ENCODE measurements at regions not wholly inside any gene's neighbourhood (a gene's known extent, or its start where the extent isn't known, plus 50 kb on each side); places are given as distances from the start of the nearest gene placed in this dataset.

DNA sequence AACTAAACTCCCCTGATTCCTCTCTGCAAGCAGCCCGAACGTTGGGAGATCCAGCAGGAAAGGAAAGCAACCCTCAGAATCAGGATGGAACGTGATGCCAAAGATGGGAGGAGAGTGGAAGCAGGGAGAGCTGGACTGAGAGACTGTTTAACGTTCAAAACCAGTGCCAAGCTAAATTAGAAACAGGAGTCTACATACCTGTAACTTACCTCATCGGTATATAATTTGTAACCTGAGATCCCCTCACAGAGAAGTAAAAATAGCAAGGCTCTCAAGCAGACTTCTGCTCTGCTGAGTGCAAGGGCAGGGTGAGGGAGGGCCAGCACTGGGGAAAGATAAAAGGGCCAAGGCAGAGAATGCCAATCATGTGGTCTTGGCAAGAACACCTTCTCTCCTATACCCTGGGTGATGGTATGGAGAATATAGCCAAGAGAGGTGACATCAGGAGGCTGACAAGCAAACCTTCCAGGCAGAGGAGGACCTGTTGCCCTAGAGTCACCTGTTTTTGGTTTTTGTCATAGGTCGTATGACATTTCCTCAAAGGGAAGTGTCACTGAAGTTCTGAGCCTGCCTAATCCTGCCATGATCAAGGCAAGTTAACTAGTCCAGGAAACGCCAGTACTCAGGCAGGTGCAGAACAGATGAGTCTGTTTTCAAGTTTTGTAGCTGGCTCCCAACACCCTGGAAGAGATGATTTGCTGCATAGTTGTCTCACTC, 472.0 kb downstream of the NFIB start:
- ATAC-seq (ENCODE audit: low read depth) (no peak), DNase-seq (no peak)
- no peaks in the 10 kb centered on the region for H3K27me3 Mint-ChIP-seq
- Histone ChIP-seq H3K36me3 (replicated peaks in 1 of 2; ENCODE audit: control extremely low read depth in 1 of 2, control insufficient read depth in 1 of 2, extremely low read depth in 1 of 2, insufficient read depth in 2 of 2, low read length in 1 of 2) (no peaks in the 10 kb centered on the region), H2AFZ (ENCODE audit: insufficient read depth, low read depth, low read length, poor library complexity, severe bottlenecking) (no peak overlapping the region), H3K4me2 (replicated peaks; ENCODE audit: low read depth, low read length, poor library complexity, severe bottlenecking) (no peak overlapping the region), H3K9ac (ENCODE audit: low read length) (no peak overlapping the region), H3K4me1 (ENCODE audit: control insufficient read depth in 2 of 2, insufficient read depth in 2 of 2, low read length in 2 of 2) (no peaks in the 10 kb centered on the region), H3K4me3 (ENCODE audit: control extremely low read depth in 1 of 5, extremely low read depth in 1 of 5, insufficient read depth in 1 of 5, low read depth in 2 of 5, low read length in 4 of 5) (no peak overlapping the region), H3K9me3 (ENCODE audit: control extremely low read depth in 1 of 3, control insufficient read depth in 2 of 3, insufficient read depth in 1 of 3, low read length in 2 of 3) (peaks cover 0 to 3% (median 1%) of the 10 kb centered on the region in 3 donors), H3K27me3 (replicated peaks in 1 of 4; ENCODE audit: control extremely low read depth in 1 of 4, control insufficient read depth in 3 of 4, insufficient read depth in 4 of 4, low read length in 3 of 4) (no peaks in the 10 kb centered on the region), H3K79me2 (ENCODE audit: control insufficient read depth, insufficient read depth, low read length) (no peaks in the 10 kb centered on the region), H3K27ac (ENCODE audit: low read length in 2 of 2) (no peak overlapping the region), H4K20me1 (ENCODE audit: control insufficient read depth, insufficient read depth, low read length, poor library complexity, severe bottlenecking) (no peaks in the 10 kb centered on the region)
- H3K4me1 Mint-ChIP-seq = no peaks in the 10 kb centered on the region
- CTCF ChIA-PET = no interaction called here
- POLR2A ChIA-PET = no interaction called here
- no peak for TF ChIP-seq EZH2 (IDR thresholded peaks at IDR 0.05; ENCODE audit: borderline replicate concordance, insufficient read depth, low read depth, low read length, poor library complexity, severe bottlenecking)
- TF ChIP-seq, protein P1, sequence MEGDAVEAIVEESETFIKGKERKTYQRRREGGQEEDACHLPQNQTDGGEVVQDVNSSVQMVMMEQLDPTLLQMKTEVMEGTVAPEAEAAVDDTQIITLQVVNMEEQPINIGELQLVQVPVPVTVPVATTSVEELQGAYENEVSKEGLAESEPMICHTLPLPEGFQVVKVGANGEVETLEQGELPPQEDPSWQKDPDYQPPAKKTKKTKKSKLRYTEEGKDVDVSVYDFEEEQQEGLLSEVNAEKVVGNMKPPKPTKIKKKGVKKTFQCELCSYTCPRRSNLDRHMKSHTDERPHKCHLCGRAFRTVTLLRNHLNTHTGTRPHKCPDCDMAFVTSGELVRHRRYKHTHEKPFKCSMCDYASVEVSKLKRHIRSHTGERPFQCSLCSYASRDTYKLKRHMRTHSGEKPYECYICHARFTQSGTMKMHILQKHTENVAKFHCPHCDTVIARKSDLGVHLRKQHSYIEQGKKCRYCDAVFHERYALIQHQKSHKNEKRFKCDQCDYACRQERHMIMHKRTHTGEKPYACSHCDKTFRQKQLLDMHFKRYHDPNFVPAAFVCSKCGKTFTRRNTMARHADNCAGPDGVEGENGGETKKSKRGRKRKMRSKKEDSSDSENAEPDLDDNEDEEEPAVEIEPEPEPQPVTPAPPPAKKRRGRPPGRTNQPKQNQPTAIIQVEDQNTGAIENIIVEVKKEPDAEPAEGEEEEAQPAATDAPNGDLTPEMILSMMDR (IDR thresholded peaks at IDR 0.05) = no peak
- intact Hi-C loops (cut with micrococcal nuclease) = no loop called here
- H3K9me3 Mint-ChIP-seq (ENCODE audit: insufficient read depth) = peaks cover 2% of the 10 kb centered on the region
- no peak overlapping the region for H3K27ac Mint-ChIP-seq
- no peak overlapping the region for H3K4me3 Mint-ChIP-seq
- 72% methylated on average over 2 of the region's 7 CpGs for WGBS (ENCODE audit: insufficient coverage)

DNA sequence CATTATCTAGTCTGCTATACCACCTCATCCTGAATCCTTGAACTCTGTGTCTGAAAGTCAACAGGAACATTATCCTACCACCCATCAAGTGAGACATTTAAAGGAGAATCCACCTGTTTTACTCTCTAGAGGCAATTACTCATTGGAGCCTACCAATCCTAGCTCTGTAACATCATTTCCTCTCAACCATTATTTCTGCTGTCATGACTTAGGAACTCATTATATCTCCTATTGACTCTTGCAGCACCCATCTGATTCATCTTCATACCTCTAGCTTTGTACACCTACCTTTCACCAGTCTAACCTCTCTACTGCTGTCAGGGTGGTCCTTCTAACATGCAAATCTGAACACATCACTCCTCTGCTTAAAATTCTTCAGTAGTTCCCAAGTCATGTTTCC, 481.5 kb downstream of the NFIB start:
- Histone ChIP-seq H4K20me1 (ENCODE audit: control insufficient read depth, insufficient read depth, low read length, poor library complexity, severe bottlenecking) (no peaks in the 10 kb centered on the region), H3K4me3 (ENCODE audit: control extremely low read depth in 1 of 5, extremely low read depth in 1 of 5, insufficient read depth in 1 of 5, low read depth in 2 of 5, low read length in 4 of 5) (no peak overlapping the region), H3K79me2 (ENCODE audit: control insufficient read depth, insufficient read depth, low read length) (no peaks in the 10 kb centered on the region), H3K27ac (ENCODE audit: low read length in 2 of 2) (no peak overlapping the region), H3K4me2 (replicated peaks; ENCODE audit: low read depth, low read length, poor library complexity, severe bottlenecking) (no peak overlapping the region), H3K27me3 (replicated peaks in 1 of 4; ENCODE audit: control extremely low read depth in 1 of 4, control insufficient read depth in 3 of 4, insufficient read depth in 4 of 4, low read length in 3 of 4) (no peaks in the 10 kb centered on the region), H2AFZ (ENCODE audit: insufficient read depth, low read depth, low read length, poor library complexity, severe bottlenecking) (no peak overlapping the region), H3K4me1 (ENCODE audit: control insufficient read depth in 2 of 2, insufficient read depth in 2 of 2, low read length in 2 of 2) (no peaks in the 10 kb centered on the region), H3K9me3 (ENCODE audit: control extremely low read depth in 1 of 3, control insufficient read depth in 2 of 3, insufficient read depth in 1 of 3, low read length in 2 of 3) (peaks cover 0 to 9% (median 1%) of the 10 kb centered on the region in 3 donors), H3K36me3 (replicated peaks in 1 of 2; ENCODE audit: control extremely low read depth in 1 of 2, control insufficient read depth in 1 of 2, extremely low read depth in 1 of 2, insufficient read depth in 2 of 2, low read length in 1 of 2) (no peaks in the 10 kb centered on the region), H3K9ac (ENCODE audit: low read length) (no peak overlapping the region)
- Mint-ChIP-seq H3K4me3 (no peak overlapping the region), H3K9me3 (ENCODE audit: insufficient read depth) (peaks cover 9% of the 10 kb centered on the region), H3K27ac (no peak overlapping the region), H3K4me1 (no peaks in the 10 kb centered on the region), H3K27me3 (no peaks in the 10 kb centered on the region)
- intact Hi-C loops (cut with micrococcal nuclease) = no loop called here
- CTCF ChIA-PET = no interaction called here
- TF ChIP-seq, protein P1 (IDR thresholded peaks at IDR 0.05) = no peak
- no peak for TF ChIP-seq EZH2 (IDR thresholded peaks at IDR 0.05; ENCODE audit: borderline replicate concordance, insufficient read depth, low read depth, low read length, poor library complexity, severe bottlenecking)
- ATAC-seq (ENCODE audit: low read depth) (no peak), DNase-seq (no peak)
- POLR2A ChIA-PET = no interaction called here

Data from B cell (primary cell).